OCI-LY3 (cell line): ENCODE measurements at regions not wholly inside any gene's neighbourhood (a gene's known extent, or its start where the extent isn't known, plus 50 kb on each side); places are given as distances from the start of the nearest gene placed in this dataset.

ENCODE experiments used
- EZH2phosphoT487 ChIP-seq: fragments of 200-600 bp; shearing (Covaris generic); IDR thresholded peaks from 2 replicates; pipeline ENCODE4 v1.6.1; 2018; ENCODE audit warnings: antibody characterized with exemption, mixed run types, low read depth
- TF ChIP-seq, protein P1 (sequence below): fragments of 200-600, 300-600 bp; sonication (generic); IDR thresholded peaks from 2 replicates; pipeline ENCODE4 v1.5.1; 2014; ENCODE audit warnings: antibody characterized with exemption, low read length, low read depth

- TF ChIP-seq, protein P1, sequence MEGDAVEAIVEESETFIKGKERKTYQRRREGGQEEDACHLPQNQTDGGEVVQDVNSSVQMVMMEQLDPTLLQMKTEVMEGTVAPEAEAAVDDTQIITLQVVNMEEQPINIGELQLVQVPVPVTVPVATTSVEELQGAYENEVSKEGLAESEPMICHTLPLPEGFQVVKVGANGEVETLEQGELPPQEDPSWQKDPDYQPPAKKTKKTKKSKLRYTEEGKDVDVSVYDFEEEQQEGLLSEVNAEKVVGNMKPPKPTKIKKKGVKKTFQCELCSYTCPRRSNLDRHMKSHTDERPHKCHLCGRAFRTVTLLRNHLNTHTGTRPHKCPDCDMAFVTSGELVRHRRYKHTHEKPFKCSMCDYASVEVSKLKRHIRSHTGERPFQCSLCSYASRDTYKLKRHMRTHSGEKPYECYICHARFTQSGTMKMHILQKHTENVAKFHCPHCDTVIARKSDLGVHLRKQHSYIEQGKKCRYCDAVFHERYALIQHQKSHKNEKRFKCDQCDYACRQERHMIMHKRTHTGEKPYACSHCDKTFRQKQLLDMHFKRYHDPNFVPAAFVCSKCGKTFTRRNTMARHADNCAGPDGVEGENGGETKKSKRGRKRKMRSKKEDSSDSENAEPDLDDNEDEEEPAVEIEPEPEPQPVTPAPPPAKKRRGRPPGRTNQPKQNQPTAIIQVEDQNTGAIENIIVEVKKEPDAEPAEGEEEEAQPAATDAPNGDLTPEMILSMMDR = no peak
- no peak for TF ChIP-seq EZH2phosphoT487
Observed at GRCh38 chr5:120150770-120151169, 313.3 kb upstream of the PRR16 start.
